AG09319 (cell line): ENCODE measurements at regions not wholly inside any gene's neighbourhood (a gene's known extent, or its start where the extent isn't known, plus 50 kb on each side); places are given as distances from the start of the nearest gene placed in this dataset.

Experiments used
- DNase-seq: peaks from one replicate; pipeline ENCODE4 v3.0.0-alpha.2; 2010; ENCODE audit warnings: low read depth; ENCODE audit errors: extremely low read depth
- CTCF ChIP-seq: IDR thresholded peaks from 2 replicates; pipeline ENCODE4 v1.5.1; 2011; ENCODE audit warnings: low read depth, mild to moderate bottlenecking, inconsistent platforms, low read length, moderate library complexity

GRCh38 chr16:85279402-85279801, 167.1 kb upstream of the CIBAR2 start:
- no peak for TF ChIP-seq CTCF
- no peak for DNase-seq

DNA sequence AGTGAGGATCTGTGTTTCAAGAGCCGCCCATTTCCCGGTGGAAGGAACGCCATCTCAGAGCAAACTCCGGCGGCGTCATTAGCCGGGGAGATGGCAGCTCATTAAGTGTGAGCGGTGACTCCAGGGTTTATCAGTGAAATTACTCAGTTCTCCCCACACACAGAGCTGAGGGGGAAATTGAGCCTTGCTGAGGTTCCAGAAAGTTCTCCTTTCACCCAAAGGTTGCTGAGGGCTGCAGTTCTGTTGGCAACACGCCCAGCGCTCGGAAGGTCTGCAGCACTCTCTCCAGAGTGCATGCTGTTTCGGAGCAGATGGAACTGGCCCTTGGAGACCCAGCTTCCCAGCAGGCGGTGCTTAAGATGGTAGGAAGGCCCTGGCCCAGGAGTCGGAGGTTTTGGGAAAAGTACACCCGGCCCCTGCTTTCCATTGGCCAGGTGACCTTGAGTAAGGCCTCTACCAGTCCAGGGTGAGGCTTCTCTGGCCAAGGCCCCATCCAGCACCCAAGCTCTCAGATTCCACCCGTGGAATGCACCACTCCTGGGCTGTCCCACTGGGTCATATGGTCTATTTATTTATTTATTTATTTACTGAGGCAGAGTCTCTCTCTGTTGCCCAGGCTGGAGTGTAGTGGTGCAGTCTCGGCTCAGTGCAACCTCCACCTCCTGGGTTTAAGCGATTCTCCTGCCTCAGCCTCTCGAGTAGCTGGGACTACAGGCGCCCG, 167.7 kb upstream of the CIBAR2 start:
- no peak for TF ChIP-seq CTCF
- DNase-seq = no peak

DNA sequence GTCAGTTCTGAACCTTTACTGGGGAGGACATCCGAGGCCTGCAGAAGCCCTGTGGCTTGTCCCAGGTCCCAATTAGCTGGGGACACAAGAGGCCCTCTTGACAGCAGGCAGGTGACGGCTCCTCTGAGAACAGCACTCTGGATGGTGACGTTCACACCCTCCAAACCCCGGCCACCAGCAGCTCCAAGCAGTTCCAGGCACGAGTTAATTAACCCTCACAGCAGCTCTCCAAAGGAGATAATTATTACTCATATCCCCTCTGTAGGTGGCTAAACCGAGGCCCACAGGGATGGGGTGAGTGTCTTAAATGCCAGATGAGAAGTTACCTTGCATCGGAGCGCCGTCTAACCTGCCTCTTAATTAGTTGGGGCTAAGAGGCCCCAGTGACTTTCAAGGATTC, 168.9 kb upstream of the CIBAR2 start:
- TF ChIP-seq CTCF = no peak
- no peak for DNase-seq

DNA sequence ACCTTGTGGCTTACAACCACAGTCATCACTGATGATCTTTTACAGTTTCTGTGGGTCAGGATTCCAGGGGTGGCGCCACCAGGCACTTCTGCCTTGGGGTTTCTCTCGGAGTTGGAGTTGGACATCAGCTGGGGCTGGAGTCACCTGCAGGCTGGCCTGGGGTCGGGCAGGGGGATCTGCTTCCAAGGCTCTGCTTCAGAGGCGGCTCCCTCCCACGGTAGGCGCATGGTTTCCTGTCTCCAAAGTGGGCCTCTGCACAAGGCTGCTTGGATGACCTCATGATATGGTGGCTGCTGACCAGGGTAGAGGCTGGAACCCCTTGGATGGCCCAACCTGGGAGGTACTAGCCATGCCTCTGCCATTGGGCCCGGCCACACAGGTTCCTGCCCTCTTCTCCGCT, 170.6 kb upstream of the CIBAR2 start:
- DNase-seq = no peak
- no peak for TF ChIP-seq CTCF

DNA sequence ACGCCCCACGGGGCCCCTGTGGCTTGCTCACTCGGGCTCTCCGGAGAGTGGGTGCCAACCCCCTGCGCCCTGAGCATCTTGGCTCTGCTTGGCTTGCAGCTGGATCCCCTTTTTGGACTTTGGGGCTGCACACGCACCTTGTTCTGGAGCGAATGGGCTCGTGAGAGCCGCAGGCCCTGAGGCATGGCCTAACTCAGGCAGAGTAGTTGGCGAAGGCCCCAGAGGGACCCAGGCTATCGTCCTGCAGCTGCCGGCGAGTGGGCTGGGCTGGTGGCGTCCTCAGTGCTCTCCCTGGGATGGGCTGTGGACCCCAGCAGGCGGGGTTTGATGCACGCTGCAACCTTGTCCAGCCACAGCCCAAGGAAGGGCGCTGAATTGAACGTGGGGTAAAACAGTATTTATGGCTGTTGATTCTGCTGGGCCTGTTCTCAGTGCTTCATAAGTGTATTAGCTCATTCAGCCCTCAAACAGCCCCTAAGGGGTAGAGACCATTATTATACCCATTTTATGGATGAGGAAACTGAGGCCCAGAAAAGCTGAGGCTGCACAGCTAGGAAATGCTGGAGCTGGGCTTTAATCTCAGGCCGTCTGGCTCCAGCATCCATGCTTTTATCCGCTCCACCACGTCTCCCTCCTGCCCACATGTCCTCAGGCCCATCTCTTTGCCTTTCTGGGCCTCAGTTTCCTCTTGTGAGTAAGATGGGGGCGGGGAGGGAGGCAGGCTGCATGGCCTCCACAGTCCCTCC, 171.2 kb upstream of the CIBAR2 start:
- TF ChIP-seq CTCF = no peak

DNA sequence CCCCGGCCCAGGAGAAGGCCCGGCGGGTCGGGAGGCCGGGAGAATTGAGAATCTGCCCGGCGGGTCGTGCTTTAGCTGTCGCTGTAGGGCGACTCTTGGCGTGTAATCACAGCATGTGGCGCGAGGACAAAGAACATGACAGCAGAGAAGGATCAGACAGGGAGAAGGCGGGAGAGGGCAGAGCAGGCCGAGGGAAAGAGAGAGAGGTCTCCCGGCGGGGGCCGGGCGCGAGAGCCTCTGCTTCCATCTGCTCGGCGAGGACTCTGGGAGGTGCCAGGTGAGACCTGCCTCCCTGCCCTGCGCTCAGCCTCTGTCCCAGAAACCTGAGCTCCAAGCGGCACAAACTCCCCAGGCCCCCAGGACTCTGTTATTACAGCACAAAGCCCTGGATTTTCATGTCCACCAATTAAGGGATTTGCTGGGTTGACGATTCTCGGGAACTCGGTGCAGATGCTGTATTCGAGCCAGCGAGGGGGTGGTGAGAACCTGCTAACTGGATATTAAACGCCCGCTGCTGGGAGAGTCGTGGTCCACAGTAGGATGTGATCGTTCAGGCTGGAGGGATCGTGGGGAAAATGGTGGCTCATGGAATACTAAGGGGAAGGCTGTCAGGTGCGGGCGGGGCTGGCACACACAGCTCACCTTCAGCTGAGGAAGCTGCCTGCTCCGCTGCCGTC, 172.0 kb upstream of the CIBAR2 start:
- no peak for DNase-seq
- no peak for TF ChIP-seq CTCF

More for the DNA sequence above, 171.2 kb upstream of the CIBAR2 start:
- DNase-seq = no peak

GRCh38 chr16:85285681-85286065, 173.4 kb upstream of the CIBAR2 start:
- TF ChIP-seq CTCF = no peak
- DNase-seq = no peak
